22Rv1 (cell line): ENCODE measurements at regions not wholly inside any gene's neighbourhood (a gene's known extent, or its start where the extent isn't known, plus 50 kb on each side); places are given as distances from the start of the nearest gene placed in this dataset.

Source experiments
- H3K27ac ChIP-seq: fragments of 450-650 bp; 2 replicates; pipeline ENCODE4 v1.5.1; 2017
- ZFX ChIP-seq: fragments of 450-650 bp; IDR thresholded peaks from 2 replicates; pipeline ENCODE4 v1.6.1; 2017; ENCODE audit warnings: antibody characterized with exemption, borderline replicate concordance
- TF ChIP-seq, protein P1 (sequence below): fragments of 450-650 bp; IDR thresholded peaks from 2 replicates; pipeline ENCODE4 v1.5.1; 2017; ENCODE audit warnings: mild to moderate bottlenecking

DNA sequence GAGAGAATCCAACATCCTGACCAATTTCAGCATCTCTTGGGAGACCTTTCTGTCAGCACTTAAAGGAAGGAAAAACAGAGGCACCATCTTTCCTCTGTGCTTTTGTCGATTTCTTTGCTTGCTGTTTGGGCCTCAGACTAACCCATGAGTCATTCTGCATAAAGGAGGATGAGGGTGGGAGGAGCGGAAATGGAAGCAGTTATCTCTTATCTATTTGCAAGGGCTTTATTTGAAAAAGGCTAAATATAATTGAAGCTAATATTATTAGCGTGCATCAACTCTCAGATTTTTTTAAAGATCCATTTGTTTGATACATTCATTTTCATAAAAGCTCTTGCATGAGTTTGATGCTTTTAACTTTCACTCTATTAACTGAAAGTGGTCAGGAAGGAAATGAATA is 72.9 kb downstream of the ZNF622 start:
- H3K27ac ChIP-seq = no peak overlapping the region

DNA sequence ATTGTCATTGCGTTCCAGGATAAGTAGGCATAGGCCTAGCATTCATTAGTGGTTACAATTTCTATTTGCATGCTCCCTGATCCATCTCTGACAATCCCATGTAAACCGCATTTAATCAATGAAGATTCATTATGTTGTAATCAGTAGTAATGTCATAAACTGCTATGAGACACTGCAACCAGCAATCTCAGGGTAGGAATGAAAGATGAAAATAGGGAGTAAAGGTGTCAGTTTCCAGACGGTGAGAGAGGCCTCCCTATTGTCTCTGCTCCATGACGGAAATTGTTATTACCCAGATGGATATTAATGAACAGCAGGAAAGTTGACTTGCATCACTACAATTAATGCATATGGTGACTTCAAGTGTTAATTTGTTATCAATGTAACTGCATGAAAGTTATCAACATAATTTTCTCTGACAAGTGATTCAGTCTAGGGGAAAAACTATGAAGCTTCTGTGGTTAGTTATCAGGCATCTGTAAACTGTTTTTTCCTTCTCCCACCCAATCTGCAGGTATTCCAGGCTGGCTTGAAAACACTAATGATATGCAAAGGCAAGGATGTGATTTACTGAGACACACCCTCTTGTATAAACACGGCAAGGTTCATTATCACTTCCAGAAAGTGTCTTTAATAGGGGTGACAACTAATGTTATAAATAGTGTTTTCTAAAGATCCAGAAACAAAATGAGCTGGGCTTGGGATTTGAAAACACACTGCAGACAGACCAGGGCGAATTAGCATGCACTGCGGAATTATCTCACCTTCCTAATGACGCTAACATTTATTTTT is 73.5 kb downstream of the ZNF622 start:
- H3K27ac ChIP-seq = no peak overlapping the region
- TF ChIP-seq, protein P1, sequence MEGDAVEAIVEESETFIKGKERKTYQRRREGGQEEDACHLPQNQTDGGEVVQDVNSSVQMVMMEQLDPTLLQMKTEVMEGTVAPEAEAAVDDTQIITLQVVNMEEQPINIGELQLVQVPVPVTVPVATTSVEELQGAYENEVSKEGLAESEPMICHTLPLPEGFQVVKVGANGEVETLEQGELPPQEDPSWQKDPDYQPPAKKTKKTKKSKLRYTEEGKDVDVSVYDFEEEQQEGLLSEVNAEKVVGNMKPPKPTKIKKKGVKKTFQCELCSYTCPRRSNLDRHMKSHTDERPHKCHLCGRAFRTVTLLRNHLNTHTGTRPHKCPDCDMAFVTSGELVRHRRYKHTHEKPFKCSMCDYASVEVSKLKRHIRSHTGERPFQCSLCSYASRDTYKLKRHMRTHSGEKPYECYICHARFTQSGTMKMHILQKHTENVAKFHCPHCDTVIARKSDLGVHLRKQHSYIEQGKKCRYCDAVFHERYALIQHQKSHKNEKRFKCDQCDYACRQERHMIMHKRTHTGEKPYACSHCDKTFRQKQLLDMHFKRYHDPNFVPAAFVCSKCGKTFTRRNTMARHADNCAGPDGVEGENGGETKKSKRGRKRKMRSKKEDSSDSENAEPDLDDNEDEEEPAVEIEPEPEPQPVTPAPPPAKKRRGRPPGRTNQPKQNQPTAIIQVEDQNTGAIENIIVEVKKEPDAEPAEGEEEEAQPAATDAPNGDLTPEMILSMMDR = no peak
- TF ChIP-seq ZFX = no peak

More for the DNA sequence above, 72.9 kb downstream of the ZNF622 start:
- TF ChIP-seq, protein P1 = no peak
- no peak for TF ChIP-seq ZFX

DNA sequence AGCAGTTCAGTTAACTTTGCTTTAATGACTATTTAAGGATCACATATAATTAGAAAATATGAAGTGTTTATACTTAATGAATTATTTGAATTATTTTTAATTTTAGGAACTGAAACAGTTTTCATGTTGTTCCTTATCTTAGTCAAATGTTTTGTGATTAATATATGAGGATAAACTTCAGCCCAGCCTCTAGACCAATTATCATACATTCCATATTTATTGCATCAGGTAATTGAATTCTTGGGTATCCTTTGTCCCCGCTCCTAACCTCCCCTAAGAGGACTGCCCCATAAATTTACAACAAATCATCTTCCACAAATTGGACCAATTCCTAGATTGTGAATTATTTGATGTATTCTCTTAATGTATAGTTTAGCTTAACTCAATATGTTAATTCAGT is 74.8 kb downstream of the ZNF622 start:
- no peak overlapping the region for H3K27ac ChIP-seq
- TF ChIP-seq, protein P1 = no peak
- TF ChIP-seq ZFX = no peak

DNA sequence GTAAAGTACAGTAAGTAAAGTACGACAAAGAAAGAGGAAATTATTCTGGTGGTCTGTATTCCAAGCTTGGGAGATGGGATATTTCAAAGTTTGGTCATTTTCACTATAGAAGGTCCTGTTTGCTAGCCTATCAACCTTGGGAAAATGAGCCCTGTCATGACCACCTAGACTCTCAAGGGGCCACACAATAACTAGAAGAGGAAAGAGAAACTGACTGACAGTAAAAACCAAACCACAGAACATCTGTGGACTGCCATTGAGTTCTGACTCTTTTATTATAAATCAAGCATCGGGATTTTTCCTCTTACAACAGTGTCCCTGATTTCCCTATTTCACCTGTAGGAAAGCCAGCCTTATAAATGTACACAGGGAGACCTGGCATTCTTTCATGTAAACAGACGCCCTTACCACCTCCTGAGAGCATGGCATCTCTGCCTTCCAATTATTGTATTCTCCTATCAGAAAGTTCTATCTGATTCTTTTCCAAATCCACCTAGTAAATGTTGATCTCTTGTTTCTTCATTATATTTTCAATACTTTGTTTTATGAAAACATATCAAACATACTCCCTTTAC is 80.0 kb downstream of the ZNF622 start:
- H3K27ac ChIP-seq = no peak overlapping the region
- no peak for TF ChIP-seq ZFX
- TF ChIP-seq, protein P1 = no peak

DNA sequence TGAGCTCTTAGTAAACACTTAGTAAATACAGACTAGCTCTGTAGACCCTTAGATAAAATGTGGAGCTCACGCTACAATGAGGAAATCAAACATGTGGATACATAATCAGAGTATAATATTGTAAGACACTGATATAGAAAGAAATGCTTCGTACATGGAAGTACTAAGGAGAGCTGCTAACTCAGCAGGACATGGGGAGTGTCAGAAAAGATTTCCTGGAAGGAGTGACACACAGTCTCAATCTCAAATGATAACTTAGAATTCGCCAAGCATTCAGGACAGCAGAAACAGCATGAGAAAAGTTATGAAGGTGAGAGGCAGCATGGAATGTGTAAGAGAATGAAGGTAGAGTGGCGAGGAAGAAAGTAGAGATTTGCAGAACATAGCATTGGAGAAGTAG is 80.8 kb downstream of the ZNF622 start:
- TF ChIP-seq ZFX = no peak
- TF ChIP-seq, protein P1 = no peak
- H3K27ac ChIP-seq = no peak overlapping the region

DNA sequence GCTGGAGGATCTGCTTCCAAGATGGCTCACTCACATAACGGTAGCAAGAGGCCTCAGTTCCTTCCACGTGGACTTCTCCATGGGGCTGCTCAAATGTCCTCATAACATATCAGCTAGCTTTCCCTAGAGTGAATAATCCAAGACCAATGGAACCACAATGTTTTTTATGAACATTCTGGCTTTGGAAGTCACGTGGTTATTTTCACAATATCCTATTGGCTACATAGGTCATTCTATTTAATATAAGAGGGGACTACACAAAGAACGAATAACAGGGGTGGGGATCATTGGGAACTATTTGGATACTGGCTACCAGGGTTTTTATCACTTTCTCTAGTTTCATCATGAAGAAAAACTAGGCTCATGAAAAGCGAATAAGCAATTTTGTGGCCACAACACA is 81.4 kb downstream of the ZNF622 start:
- no peak for TF ChIP-seq ZFX
- TF ChIP-seq, protein P1 = no peak
- no peak overlapping the region for H3K27ac ChIP-seq

DNA sequence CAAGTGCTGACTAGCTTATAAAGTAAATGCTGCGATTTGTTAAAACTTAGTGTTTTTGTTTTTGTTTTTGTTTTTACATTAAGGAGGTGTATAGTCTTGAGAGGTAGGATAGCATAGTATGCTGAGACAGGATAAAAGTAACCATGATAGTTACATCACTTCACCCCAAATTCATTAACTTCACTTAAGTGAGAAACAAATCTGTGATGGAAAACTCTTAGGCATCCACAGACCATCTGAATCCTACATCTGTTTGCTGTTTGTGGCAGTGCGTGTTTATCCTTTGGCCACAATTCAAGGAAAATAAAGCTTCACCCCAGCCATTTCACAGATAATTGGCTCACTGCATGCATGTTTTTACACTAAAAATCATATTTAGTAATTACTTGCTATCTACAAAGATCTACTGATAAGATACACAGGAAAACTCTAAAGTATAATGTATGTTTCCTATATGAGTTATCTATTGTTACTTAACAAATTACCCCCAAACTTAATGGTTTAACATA is 82.0 kb downstream of the ZNF622 start:
- no peak overlapping the region for H3K27ac ChIP-seq
- TF ChIP-seq ZFX = no peak
- TF ChIP-seq, protein P1 = no peak
